ENCODE measurements at regions not wholly inside any gene's neighbourhood (a gene's known extent, or its start where the extent isn't known, plus 50 kb on each side); places are given as distances from the start of the nearest gene placed in this dataset.
"Not testable (repeated sequence)": the region's sequence is repeated elsewhere in the genome, so short reads cannot be mapped to it uniquely, and the experiment has no call there.

DNA sequence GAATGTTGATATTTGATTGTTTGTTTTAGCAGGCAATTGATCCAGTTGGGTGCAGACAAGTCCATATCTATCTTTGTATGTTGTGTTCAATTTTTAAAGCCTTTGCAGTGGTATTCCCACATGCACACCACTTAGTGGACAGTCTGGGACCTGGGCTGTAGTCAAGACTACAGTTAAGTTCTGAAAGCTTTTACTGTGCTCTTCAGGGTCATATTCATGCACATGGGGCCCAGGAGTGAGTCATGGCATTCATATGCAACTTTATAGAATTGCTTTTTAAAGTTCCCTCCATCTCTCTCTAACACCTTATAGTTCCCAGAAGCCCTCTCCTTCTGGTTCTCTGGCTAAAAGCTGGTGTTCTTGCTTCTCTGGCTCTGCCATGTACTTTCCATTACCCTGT lies 228.2 kb upstream of the CCNH start:
- DNase-seq (ENCODE audit: low read depth in 2 of 2), result no peak

DNA sequence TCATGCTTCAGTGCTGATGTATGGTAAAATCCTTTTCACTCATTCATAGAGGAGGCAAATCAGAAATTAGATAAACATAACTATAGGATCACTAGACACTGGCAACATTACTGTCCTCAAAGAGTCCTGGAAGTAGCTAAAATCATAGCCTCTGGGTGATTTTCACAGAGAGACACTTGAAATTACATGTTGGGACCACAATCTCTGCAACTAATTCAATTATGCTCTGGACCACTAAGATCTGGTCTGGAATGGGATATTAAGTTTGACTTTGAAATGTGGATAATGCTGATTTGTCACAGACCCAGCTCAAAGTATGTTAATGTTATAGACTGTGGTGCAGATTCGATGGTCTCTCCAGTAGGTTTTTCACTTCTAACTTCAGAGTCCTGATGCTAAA lies 214.6 kb upstream of the CCNH start:
- no peak for DNase-seq (ENCODE audit: low read depth in 2 of 2)

GRCh38 chr5:87608385-87608784 lies 195.7 kb upstream of the CCNH start:
- DNase-seq (ENCODE audit: low read depth in 2 of 2), result no peak

- DNase-seq (ENCODE audit: low read depth in 2 of 2), result no peak
Observed at GRCh38 chr5:87605663-87606062, 192.9 kb upstream of the CCNH start.

DNA sequence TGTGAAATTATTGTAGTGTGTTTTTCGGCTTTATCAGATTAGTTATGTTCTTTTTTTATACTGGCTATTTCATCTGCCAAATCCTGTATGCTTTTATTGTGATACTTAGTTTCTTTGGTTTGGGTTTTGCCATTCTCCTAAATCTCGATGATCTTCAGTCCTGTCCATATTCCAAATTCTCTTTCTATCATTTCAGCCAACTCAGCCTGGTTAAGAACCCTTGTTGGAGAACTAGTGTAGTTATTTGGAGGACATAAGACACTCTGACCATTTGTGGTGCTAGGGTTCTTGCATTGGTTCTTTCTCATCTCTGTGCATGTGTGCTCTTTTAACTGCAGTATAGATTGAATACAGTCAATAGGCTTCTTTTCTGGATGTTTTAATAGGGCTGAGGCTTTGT lies 187.0 kb upstream of the CCNH start:
- DNase-seq (ENCODE audit: low read depth in 2 of 2), result no peak

DNA sequence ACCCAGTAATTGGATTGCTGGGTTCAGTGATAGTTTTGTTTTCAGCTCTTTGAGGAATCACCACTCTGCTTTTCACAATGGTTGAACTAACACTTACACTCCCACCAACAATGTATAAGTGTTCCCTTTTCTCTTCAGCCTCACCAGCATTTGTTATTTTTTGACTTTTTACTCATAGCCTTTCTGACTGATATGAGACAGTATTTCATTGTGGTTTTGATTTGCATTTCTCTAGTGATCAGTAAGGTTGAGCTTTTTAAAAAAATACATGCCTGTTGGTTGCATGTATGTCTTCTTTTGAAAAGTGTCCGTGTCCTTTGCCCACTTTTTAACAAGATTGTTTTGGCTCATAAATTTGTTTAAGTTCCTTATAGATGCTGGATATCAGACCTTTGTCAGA lies 185.7 kb upstream of the CCNH start:
- no peak for DNase-seq (ENCODE audit: low read depth in 2 of 2)

DNA sequence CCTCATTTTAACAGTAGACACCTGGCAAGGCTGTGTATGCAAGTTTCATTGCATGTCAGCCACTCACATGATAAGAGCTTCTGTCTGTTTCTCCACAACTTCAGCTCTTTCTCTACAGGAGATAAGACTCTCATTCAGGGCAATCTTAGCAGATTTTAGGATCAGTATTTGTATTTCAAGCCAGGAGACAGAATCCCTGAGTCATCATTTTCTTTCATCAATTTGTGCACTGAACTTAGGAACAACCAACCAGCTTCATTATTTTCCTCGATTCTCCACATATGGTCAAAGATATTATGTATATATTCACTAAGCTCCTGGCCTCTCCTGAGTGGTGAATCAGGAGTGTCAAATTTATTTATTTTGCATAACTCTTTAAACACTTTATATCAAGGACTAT lies 181.8 kb upstream of the CCNH start:
- DNase-seq (ENCODE audit: low read depth in 2 of 2), result no peak

DNA sequence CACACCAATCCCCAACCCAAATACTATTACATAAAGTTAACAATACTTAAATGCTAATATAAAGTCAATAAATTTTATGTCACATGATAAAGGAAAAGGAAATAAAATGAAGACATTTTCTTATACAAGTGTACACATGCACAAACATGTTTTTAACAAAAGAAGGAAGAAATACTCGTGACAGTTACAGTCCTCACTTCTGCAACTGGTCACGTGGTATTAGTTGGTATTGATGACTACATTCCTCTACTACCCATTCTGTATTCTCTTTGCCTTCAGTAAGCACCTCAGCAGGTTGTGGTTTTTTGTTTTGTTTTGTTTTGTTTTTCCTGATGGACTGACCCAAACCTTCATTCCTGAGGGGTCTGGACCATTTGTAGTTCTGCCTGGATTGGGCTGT lies 176.9 kb upstream of the CCNH start:
- DNase-seq (ENCODE audit: low read depth in 2 of 2), result no peak

DNA sequence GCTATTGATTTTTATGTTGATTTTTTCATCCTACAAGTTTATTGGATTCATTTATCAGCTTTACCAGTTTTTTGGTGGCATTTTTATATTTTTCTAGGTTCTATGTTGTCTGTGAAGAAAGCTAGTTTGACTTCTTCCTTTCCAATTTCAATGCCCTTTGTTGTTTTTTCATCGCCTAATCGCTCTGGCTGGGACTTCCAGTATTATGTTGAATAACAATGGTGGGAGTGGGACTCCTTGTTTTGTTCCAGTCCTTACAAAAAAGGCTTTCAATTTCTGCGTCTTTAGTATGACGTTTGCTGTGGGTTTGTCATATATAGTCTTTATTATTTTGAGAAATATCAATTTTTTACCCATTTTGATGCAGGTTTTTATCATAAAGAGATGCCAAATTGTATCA lies 175.6 kb upstream of the CCNH start:
- DNase-seq (ENCODE audit: low read depth in 2 of 2), result no peak

DNA sequence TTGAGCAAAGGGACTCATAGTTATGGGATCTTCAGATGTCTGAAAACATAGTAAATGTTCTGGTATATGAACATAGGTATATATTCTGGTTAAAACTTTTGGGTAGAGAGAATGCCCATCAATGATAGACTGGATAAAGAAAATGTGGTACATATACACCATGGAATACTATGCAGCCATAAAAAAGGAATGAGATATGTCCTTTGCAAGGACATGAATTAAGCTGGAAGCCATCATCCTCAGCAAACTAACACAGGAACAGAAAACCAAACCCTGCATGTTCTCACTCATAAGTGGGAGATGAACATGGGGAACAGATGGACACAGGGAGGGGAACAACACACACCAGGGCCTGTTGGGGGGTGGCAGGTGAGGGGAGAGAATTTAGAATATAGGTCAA lies 171.0 kb upstream of the CCNH start:
- DNase-seq (ENCODE audit: low read depth in 2 of 2), result not testable (repeated sequence)

DNA sequence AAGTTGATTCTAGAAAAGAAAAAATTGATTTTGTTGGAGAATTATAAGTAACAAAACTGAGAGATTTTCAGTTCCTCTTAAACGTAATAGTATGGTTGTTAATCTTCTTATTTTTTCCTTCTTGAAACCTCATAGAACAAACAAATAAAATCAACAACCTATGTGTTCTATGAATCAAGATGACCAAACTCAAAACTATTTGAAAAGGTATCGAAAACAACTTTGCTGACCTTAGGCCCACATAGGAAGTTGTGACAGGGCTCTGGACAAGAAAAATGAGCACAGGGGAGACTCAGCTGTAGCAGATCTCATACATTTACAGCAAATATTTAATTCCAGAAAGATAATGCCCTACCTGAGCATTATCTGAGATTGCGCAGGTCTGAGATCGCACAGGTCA lies 169.4 kb upstream of the CCNH start:
- DNase-seq (ENCODE audit: low read depth in 2 of 2), result no peak

DNA sequence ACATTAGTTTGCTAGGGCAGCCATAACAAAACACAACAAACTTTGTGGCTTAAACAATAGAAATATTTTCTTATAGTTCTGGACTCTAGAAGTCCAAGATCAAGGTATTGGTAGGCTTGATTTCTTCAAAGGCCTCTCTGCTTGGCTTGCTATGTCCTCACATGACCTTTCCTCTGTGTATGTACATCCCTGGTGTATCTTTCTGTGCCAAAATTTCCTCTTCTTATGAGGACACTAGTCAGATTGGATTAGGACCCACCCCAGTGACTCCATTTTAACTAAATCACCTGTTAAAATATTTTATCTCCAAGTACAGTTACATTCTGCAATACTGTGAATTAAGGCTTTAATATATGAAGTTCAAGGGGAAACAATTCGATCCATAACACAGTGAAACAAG lies 168.9 kb upstream of the CCNH start:
- no peak for DNase-seq (ENCODE audit: low read depth in 2 of 2)

DNA sequence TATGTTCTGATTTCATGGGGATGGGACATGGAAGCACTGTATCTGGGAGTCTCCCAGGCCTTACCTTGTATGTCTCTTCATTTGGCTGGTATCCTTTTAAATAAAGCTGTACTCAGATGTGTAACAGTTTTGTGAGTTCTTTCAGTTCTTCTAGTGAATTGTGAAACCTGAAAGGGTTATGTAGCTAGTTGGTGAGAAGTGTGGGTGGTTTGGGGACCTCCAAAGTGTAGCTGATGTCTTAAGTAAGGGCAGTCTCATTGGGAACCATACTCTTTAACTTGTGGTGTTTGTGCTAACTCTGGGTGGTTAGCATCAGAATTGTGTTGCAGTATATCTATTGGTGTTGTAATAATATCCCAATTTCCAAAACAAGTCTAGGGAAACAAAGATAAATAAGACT lies 166.9 kb upstream of the CCNH start:
- DNase-seq (ENCODE audit: low read depth in 2 of 2), result no peak

- DNase-seq (ENCODE audit: low read depth in 2 of 2), result no peak
Observed at GRCh38 chr5:87576867-87577266, 164.1 kb upstream of the CCNH start.

- DNase-seq (ENCODE audit: low read depth in 2 of 2), result not testable (repeated sequence)
Observed at GRCh38 chr5:87576306-87576705, 163.6 kb upstream of the CCNH start.

DNA sequence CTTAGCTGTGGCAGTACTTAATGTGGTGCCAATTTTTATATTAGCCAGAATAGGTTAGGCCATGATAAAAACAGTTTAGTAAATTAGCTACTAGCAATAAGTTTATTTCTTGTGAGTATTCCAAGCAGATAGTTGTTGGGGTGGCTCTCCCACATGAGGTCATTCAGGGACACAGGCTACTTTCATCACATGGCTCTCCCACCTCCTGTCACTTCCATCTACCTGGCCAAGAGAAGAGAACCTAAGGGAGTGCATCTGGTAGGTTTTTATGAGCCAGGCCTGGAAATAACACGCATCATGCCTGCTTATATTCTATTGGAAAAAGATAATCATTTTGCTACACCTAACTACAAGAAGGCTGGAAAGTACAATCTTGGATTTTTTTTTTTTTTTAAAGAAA lies 161.4 kb upstream of the CCNH start:
- DNase-seq (ENCODE audit: low read depth in 2 of 2), result no peak

GRCh38 chr5:87572611-87573010 lies 159.9 kb upstream of the CCNH start:
- no peak for DNase-seq (ENCODE audit: low read depth in 2 of 2)

- no peak for DNase-seq (ENCODE audit: low read depth in 2 of 2)
Observed at GRCh38 chr5:87572090-87572489, 159.4 kb upstream of the CCNH start.

GRCh38 chr5:87570366-87570765 lies 157.6 kb upstream of the CCNH start:
- DNase-seq (ENCODE audit: low read depth in 2 of 2), result no peak

- DNase-seq (ENCODE audit: low read depth in 2 of 2), result no peak
Observed at GRCh38 chr5:87562068-87562467, 149.3 kb upstream of the CCNH start.

DNA sequence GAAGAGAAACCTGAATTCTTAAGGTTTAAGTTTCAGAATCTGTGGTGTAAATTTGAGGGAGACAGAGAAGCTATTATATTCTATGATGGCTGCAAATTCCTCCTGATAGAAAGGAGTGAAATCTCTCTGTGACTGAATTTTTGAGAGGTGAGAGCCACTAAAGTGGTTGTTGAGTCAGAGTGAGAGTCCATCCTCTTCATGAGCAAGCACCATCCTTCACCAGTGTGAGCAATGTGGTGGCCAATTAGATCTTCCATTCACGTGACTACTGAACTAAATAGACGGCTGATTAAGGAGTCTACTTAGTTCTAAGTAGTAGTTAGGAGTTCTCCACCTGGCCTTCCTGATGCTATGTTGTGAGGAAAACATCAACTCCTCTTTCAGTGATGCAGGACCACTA lies 147.8 kb upstream of the CCNH start:
- DNase-seq (ENCODE audit: low read depth in 2 of 2), result no peak

DNA sequence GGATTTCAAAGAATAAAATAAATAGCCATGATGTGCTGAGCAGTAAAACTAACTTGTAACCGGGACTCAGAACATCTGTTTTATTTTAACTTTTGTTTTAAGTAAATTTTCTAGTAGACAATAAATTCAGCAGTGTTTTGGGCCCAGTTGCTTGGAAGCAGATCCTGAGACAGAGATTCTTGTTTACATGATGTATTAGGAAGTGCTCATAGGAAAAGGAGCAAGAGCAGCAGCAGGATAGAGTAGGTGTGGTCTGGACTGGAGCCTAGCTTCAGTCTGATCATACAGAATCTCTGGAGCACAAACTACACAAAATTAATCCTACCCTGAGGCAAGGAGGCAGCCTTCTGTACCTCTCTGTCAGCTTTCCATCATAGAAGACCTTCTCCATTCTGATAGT lies 139.2 kb upstream of the CCNH start:
- no peak for DNase-seq (ENCODE audit: low read depth in 2 of 2)

- no peak for DNase-seq (ENCODE audit: low read depth in 2 of 2)
Observed at GRCh38 chr5:87541676-87542075, 128.9 kb upstream of the CCNH start.

GRCh38 chr5:87541033-87541432 lies 128.3 kb upstream of the CCNH start:
- DNase-seq (ENCODE audit: low read depth in 2 of 2), result no peak

GRCh38 chr5:87539839-87540238 lies 127.1 kb upstream of the CCNH start:
- no peak for DNase-seq (ENCODE audit: low read depth in 2 of 2)

All from stimulated activated CD4-positive, alpha-beta T cell treated with anti-CD3 and anti-CD28 coated beads, Interleukin-15, amount 100 ng/mL, for 48 hours (primary cell).